ENCODE measurements at regions not wholly inside any gene's neighbourhood (a gene's known extent, or its start where the extent isn't known, plus 50 kb on each side); places are given as distances from the start of the nearest gene placed in this dataset.

DNA sequence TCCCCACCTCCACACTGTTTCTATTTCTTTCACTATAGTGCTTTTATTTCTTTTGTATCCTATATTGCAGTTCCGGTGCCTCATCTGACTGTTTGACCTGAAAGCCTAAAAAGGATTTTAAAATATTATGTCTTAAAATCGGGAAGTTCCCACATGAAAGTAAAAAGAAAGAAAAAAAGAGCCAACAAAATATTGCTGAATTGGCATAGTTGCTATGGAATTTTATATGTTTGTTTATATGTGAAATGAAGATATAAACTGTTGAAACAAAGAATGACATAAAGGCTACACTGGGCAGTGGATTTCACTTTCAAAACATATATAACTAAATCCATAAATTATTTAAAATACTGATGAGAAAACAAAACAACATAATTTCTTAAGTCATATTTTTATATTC lies 1383.7 kb downstream of the C4orf33 start:
- TF ChIP-seq, protein P1, sequence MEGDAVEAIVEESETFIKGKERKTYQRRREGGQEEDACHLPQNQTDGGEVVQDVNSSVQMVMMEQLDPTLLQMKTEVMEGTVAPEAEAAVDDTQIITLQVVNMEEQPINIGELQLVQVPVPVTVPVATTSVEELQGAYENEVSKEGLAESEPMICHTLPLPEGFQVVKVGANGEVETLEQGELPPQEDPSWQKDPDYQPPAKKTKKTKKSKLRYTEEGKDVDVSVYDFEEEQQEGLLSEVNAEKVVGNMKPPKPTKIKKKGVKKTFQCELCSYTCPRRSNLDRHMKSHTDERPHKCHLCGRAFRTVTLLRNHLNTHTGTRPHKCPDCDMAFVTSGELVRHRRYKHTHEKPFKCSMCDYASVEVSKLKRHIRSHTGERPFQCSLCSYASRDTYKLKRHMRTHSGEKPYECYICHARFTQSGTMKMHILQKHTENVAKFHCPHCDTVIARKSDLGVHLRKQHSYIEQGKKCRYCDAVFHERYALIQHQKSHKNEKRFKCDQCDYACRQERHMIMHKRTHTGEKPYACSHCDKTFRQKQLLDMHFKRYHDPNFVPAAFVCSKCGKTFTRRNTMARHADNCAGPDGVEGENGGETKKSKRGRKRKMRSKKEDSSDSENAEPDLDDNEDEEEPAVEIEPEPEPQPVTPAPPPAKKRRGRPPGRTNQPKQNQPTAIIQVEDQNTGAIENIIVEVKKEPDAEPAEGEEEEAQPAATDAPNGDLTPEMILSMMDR (IDR thresholded peaks at IDR 0.05; ENCODE audit: low read depth, low read length), result no peak
- TF ChIP-seq, protein P2, sequence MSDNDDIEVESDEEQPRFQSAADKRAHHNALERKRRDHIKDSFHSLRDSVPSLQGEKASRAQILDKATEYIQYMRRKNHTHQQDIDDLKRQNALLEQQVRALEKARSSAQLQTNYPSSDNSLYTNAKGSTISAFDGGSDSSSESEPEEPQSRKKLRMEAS (IDR thresholded peaks at IDR 0.05; ENCODE audit: low read depth, low read length), result no peak
- no peak for TF ChIP-seq POLR2A (IDR thresholded peaks at IDR 0.05; ENCODE audit: extremely low read depth, insufficient read length)
- no peak for TF ChIP-seq MYC (IDR thresholded peaks at IDR 0.05; ENCODE audit: low read depth, low read length)
